Kidney epithelial cell (primary cell): ENCODE measurements at regions not wholly inside any gene's neighbourhood (a gene's known extent, or its start where the extent isn't known, plus 50 kb on each side); places are given as distances from the start of the nearest gene placed in this dataset.

ENCODE experiments used
- DNase-seq: peaks from one replicate; pipeline ENCODE4 v3.0.0-alpha.2; 2010; ENCODE audit warnings: low read depth
- H3K27me3 ChIP-seq: 2 replicates; pipeline ENCODE4 v1.6.0; 2011; ENCODE audit warnings: low read length; ENCODE audit not compliant: control insufficient read depth, insufficient read depth
- H3K36me3 ChIP-seq: 2 replicates; pipeline ENCODE4 v1.5.1; 2011; ENCODE audit warnings: low read length; ENCODE audit not compliant: control insufficient read depth, insufficient read depth
- H3K4me3 ChIP-seq: 2 replicates; pipeline ENCODE4 v1.5.1; 2011; ENCODE audit warnings: low read depth, mild to moderate bottlenecking, control low read depth, low read length
- CTCF ChIP-seq: IDR thresholded peaks from 2 replicates; pipeline ENCODE4 v1.5.1; 2011; ENCODE audit warnings: mild to moderate bottlenecking, moderate library complexity, low read length, control low read depth, inconsistent platforms; ENCODE audit not compliant: insufficient read depth, poor library complexity, severe bottlenecking

DNA sequence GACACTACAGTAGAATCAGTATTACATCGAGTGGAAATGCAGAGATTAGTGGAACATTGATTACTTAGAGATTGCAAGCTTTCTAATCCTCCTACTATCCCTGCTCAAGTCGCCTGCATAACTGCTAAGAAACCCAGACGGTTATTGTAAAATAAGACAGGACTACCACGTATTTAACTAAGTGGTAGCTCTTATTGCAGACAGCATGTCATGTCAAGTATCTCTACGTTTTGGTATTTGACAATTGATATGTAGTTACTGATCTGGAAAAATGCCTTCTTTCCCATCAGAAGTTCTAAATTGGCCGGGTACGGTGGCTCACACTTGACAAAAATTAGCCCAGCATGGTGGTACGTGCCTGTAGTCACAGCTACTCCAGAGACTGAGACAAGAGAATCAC, 404.1 kb downstream of the CBLN2 start:
- Histone ChIP-seq H3K4me3 (no peak overlapping the region), H3K27me3 (no peaks in the 10 kb centered on the region), H3K36me3 (no peaks in the 10 kb centered on the region)
- DNase-seq: no peak
- TF ChIP-seq CTCF: no peak

GRCh38 chr18:72128649-72129048, 415.5 kb downstream of the CBLN2 start:
- TF ChIP-seq CTCF: no peak
- no peak for DNase-seq
- no peaks in the 10 kb centered on the region for H3K36me3 ChIP-seq
- H3K4me3 ChIP-seq: no peak overlapping the region
- no peaks in the 10 kb centered on the region for H3K27me3 ChIP-seq

- TF ChIP-seq CTCF: no peak
- Histone ChIP-seq H3K36me3 (no peaks in the 10 kb centered on the region), H3K4me3 (no peak overlapping the region), H3K27me3 (no peaks in the 10 kb centered on the region)
- no peak for DNase-seq
Observed at GRCh38 chr18:72122103-72122502, 422.0 kb downstream of the CBLN2 start.

DNA sequence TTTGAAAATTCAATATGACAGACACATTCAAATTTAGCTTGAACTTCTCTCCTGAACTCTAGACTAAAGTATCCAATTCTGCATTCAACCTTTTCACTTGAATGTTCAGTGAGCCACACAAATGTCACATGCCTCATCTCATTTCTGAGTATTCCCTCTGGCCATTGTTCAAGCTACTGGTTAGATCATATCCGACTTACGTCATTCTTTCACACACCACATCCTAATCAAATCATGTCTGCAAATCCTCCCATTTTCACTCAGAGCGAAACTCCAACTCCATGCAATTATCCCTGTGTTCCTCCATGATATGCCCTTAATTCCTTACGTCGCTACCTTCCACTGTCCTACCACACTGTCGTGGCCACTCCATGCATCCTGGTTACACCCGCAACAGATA, 425.1 kb downstream of the CBLN2 start:
- Histone ChIP-seq H3K36me3 (no peaks in the 10 kb centered on the region), H3K27me3 (no peaks in the 10 kb centered on the region), H3K4me3 (no peak overlapping the region)
- DNase-seq: no peak
- TF ChIP-seq CTCF: no peak

DNA sequence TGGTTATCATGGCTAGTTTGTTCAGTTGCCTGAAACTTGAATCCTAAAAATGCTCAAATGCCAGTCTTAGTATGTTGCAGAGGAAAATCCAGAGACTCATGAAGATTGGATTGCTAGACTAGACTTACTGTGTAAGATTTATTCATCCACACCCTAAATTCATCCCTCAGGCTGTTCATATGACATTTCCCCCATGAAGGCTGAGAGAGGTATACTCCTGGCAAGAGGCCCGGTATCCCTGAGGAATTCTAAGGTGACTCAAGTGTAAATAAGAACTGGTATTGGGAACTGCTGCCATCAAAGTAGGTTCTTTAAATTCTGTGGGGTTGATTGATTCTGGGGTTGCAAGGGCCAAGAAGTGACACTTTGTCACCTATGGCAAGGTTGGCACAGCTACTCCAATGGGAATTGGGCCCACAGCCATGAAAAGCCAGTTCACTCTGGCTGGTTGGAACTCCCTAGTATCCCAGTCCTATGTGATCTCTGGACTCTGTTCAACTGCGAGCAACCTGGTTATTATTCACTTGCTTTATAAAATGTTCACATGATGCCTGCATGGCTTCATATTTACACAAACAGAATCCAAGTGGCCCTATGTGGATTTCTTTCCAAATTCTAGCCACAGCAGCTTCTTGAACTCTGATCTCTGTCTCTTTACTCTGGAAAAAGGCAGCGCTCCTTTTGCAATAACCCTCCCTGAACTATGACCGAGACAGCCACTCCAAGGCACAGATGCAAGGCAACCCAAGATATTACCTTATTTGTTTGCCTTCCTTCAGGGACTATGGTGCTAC, 429.1 kb downstream of the CBLN2 start:
- DNase-seq: no peak
- Histone ChIP-seq H3K4me3 (no peak overlapping the region), H3K36me3 (no peaks in the 10 kb centered on the region), H3K27me3 (no peaks in the 10 kb centered on the region)
- no peak for TF ChIP-seq CTCF
